Neural progenitor cell (in vitro differentiated cells): ENCODE measurements at regions not wholly inside any gene's neighbourhood (a gene's known extent, or its start where the extent isn't known, plus 50 kb on each side); places are given as distances from the start of the nearest gene placed in this dataset.
"Not testable (repeated sequence)": the region's sequence is repeated elsewhere in the genome, so short reads cannot be mapped to it uniquely, and the experiment has no call there.

Source experiments
- DNase-seq: peaks from one replicate; pipeline ENCODE4 v3.0.0-alpha.2; 2016; ENCODE audit warnings: low spot score
- H2AFZ ChIP-seq: fragments of 200-600 bp; sonication (generic); replicated peaks from 2 replicates; pipeline ENCODE4 v1.6.1; 2016; ENCODE audit warnings: antibody characterized with exemption
- H3F3A ChIP-seq: fragments of 200-600 bp; sonication (generic); 2 replicates; pipeline ENCODE4 v1.6.1; 2016; ENCODE audit warnings: antibody characterized with exemption, low read depth
- H3K27ac ChIP-seq: fragments of 200-600 bp; sonication (generic); 2 replicates; pipeline ENCODE4 v1.5.1; 2016; ENCODE audit warnings: mild to moderate bottlenecking
- H3K27me3 ChIP-seq: fragments of 200-600 bp; sonication (generic); 2 replicates; pipeline ENCODE4 v1.6.1; 2016; ENCODE audit warnings: mild to moderate bottlenecking, moderate library complexity
- H3K36me3 ChIP-seq: fragments of 200-600 bp; sonication (generic); 2 replicates; pipeline ENCODE4 v1.5.1; 2016
- H3K4me1 ChIP-seq: fragments of 200-600 bp; sonication (generic); 2 replicates; pipeline ENCODE4 v1.6.1; 2016; ENCODE audit warnings: mixed run types
- H3K4me2 ChIP-seq: fragments of 200-600 bp; sonication (generic); 2 replicates; pipeline ENCODE4 v1.6.1; 2016
- H3K4me3 ChIP-seq: fragments of 200-600 bp; sonication (generic); 2 replicates; pipeline ENCODE4 v1.5.1; 2016
- H3K79me2 ChIP-seq: fragments of 200-600 bp; sonication (generic); 2 replicates; pipeline ENCODE4 v1.6.1; 2016; ENCODE audit warnings: low read depth
- H3K9ac ChIP-seq: fragments of 200-600 bp; sonication (generic); 2 replicates; pipeline ENCODE4 v1.6.1; 2016
- H3K9me3 ChIP-seq: fragments of 200-600 bp; sonication (generic); 2 replicates; pipeline ENCODE4 v1.5.1; 2016; ENCODE audit warnings: low read depth
- H4K20me1 ChIP-seq: fragments of 200-600 bp; sonication (generic); 2 replicates; pipeline ENCODE4 v1.6.1; 2016; ENCODE audit warnings: low read depth
- H3K27ac Mint-ChIP-seq: 3 replicates; pipeline ENCODE4 v1.8.0; 2021; ENCODE audit warnings: mixed read lengths
- H3K27me3 Mint-ChIP-seq: 2 replicates; pipeline ENCODE4 v1.8.0; 2022; ENCODE audit warnings: low read depth, mild to moderate bottlenecking, inconsistent platforms, moderate library complexity, mixed read lengths; ENCODE audit not compliant: insufficient read depth
- H3K36me3 Mint-ChIP-seq: 3 replicates; pipeline ENCODE4 v1.8.0; 2021; ENCODE audit warnings: mixed read lengths
- H3K4me1 Mint-ChIP-seq: 3 replicates; pipeline ENCODE4 v1.8.0; 2021; ENCODE audit warnings: mixed read lengths
- H3K4me3 Mint-ChIP-seq: 3 replicates; pipeline ENCODE4 v1.8.0; 2021; ENCODE audit warnings: mild to moderate bottlenecking, moderate library complexity, mixed read lengths
- H3K9me3 Mint-ChIP-seq: 3 replicates; pipeline ENCODE4 v1.8.0; 2020; ENCODE audit warnings: mixed read lengths
- CTCF ChIP-seq: fragments of 200-600 bp; sonication (generic); IDR thresholded peaks from 2 replicates; pipeline ENCODE4 v1.5.1; 2017; ENCODE audit warnings: antibody characterized with exemption, mild to moderate bottlenecking
- EZH2 ChIP-seq: fragments of 200-600 bp; sonication (generic); IDR thresholded peaks from 2 replicates; pipeline ENCODE4 v1.6.1; 2017; ENCODE audit warnings: antibody characterized with exemption, mild to moderate bottlenecking, moderate library complexity
- EZH2phosphoT487 ChIP-seq: fragments of 200-600 bp; sonication (generic); IDR thresholded peaks from 2 replicates; pipeline ENCODE4 v1.6.1; 2017; ENCODE audit warnings: antibody characterized with exemption

- H3K4me1 ChIP-seq = peaks cover 14% of the 10 kb centered on the region
- H3K36me3 Mint-ChIP-seq = no peaks in the 10 kb centered on the region
- H3K4me1 Mint-ChIP-seq = peaks cover 5% of the 10 kb centered on the region
- H2AFZ ChIP-seq = no peak overlapping the region
- no peaks in the 10 kb centered on the region for H3K79me2 ChIP-seq
- no peak overlapping the region for H3K9ac ChIP-seq
- DNase-seq = no peak
- no peak overlapping the region for H3K27ac ChIP-seq
- H3K9me3 Mint-ChIP-seq = peaks cover 14% of the 10 kb centered on the region
- H3K27me3 Mint-ChIP-seq = no peaks in the 10 kb centered on the region
- H3K36me3 ChIP-seq = peaks cover 6% of the 10 kb centered on the region
- no peaks in the 10 kb centered on the region for H3K27me3 ChIP-seq
- peaks cover 3% of the 10 kb centered on the region for H3K9me3 ChIP-seq
- H3F3A ChIP-seq = no peaks in the 10 kb centered on the region
- H4K20me1 ChIP-seq = no peaks in the 10 kb centered on the region
- H3K4me3 ChIP-seq = no peak overlapping the region
- H3K4me3 Mint-ChIP-seq = no peak overlapping the region
- H3K27ac Mint-ChIP-seq = no peak overlapping the region
- TF ChIP-seq EZH2 (no peak), CTCF (no peak), EZH2phosphoT487 (no peak)
- no peak overlapping the region for H3K4me2 ChIP-seq
Measured at GRCh38 chr4:15173251-15173650, 171.0 kb downstream of the CPEB2 start.

GRCh38 chr4:15174168-15174567, 171.9 kb downstream of the CPEB2 start:
- not testable (repeated sequence) for H3K27me3 ChIP-seq, H3K79me2 ChIP-seq, H3K27me3 Mint-ChIP-seq, H3K4me1 Mint-ChIP-seq, H3K36me3 ChIP-seq, DNase-seq, H3K4me3 ChIP-seq, H4K20me1 ChIP-seq, H2AFZ ChIP-seq, H3K36me3 Mint-ChIP-seq, H3K27ac Mint-ChIP-seq, H3K9me3 ChIP-seq, H3F3A ChIP-seq, H3K4me2 ChIP-seq, H3K4me1 ChIP-seq, H3K27ac ChIP-seq, H3K9ac ChIP-seq, H3K4me3 Mint-ChIP-seq
- H3K9me3 Mint-ChIP-seq = peaks cover 14% of the 10 kb centered on the region

GRCh38 chr4:15179842-15180241, 177.6 kb downstream of the CPEB2 start:
- DNase-seq, H4K20me1 ChIP-seq, H3K9me3 Mint-ChIP-seq, H3K9me3 ChIP-seq, H3K27me3 ChIP-seq, H3K9ac ChIP-seq, H3K4me1 Mint-ChIP-seq, H3K4me3 Mint-ChIP-seq, H3K79me2 ChIP-seq, H3K4me2 ChIP-seq, H3K4me3 ChIP-seq, H3K27ac ChIP-seq, H3K27me3 Mint-ChIP-seq, H3K36me3 ChIP-seq, H2AFZ ChIP-seq, H3K36me3 Mint-ChIP-seq, H3K27ac Mint-ChIP-seq, H3K4me1 ChIP-seq, H3F3A ChIP-seq: not testable (repeated sequence)

GRCh38 chr4:15182600-15183220, 180.4 kb downstream of the CPEB2 start:
- H3K27ac ChIP-seq = no peak overlapping the region
- no peak overlapping the region for H2AFZ ChIP-seq
- Mint-ChIP-seq H3K36me3 (no peaks in the 10 kb centered on the region), H3K4me3 (no peak overlapping the region), H3K4me1 (no peaks in the 10 kb centered on the region), H3K27me3 (no peaks in the 10 kb centered on the region), H3K27ac (no peak overlapping the region), H3K9me3 (no peaks in the 10 kb centered on the region)
- H3K4me2 ChIP-seq = no peak overlapping the region
- no peaks in the 10 kb centered on the region for H4K20me1 ChIP-seq
- no peaks in the 10 kb centered on the region for H3K27me3 ChIP-seq
- H3K9ac ChIP-seq = no peak overlapping the region
- H3F3A ChIP-seq = no peaks in the 10 kb centered on the region
- no peak for TF ChIP-seq EZH2phosphoT487
- TF ChIP-seq CTCF = no peak
- no peak for TF ChIP-seq EZH2
- no peaks in the 10 kb centered on the region for H3K36me3 ChIP-seq
- H3K9me3 ChIP-seq = no peaks in the 10 kb centered on the region
- H3K79me2 ChIP-seq = no peaks in the 10 kb centered on the region
- H3K4me1 ChIP-seq = peaks cover 4% of the 10 kb centered on the region
- no peak for DNase-seq
- no peak overlapping the region for H3K4me3 ChIP-seq
